Bronchial epithelial cell (primary cell): ENCODE measurements at regions not wholly inside any gene's neighbourhood (a gene's known extent, or its start where the extent isn't known, plus 50 kb on each side); places are given as distances from the start of the nearest gene placed in this dataset.

ENCODE experiments used
- DNase-seq: peaks from one replicate; pipeline ENCODE4 v3.0.0-alpha.2; 2010; ENCODE audit warnings: low read depth
- FAIRE-seq: peaks from 2 replicates; lab custom pipeline; 2011; peaks lifted over from hg19 to GRCh38; lab: Jason Lieb, UNC
- H3K27me3 ChIP-seq: 2 replicates; pipeline ENCODE4 v1.5.1; 2011; ENCODE audit warnings: low read length; ENCODE audit not compliant: control insufficient read depth, insufficient read depth
- H3K36me3 ChIP-seq: 2 replicates; pipeline ENCODE4 v1.5.1; 2011; ENCODE audit warnings: low read length; ENCODE audit not compliant: control insufficient read depth, insufficient read depth
- H3K4me3 ChIP-seq: 2 replicates; pipeline ENCODE4 v1.5.1; 2011; ENCODE audit warnings: mild to moderate bottlenecking, low read depth, low read length, control low read depth
- TF ChIP-seq, protein P1 (sequence below): IDR thresholded peaks from 2 replicates; pipeline ENCODE4 v1.5.1; 2011; ENCODE audit warnings: mild to moderate bottlenecking, moderate library complexity, low read length, control low read depth, inconsistent platforms; ENCODE audit not compliant: insufficient read depth, severe bottlenecking

DNA sequence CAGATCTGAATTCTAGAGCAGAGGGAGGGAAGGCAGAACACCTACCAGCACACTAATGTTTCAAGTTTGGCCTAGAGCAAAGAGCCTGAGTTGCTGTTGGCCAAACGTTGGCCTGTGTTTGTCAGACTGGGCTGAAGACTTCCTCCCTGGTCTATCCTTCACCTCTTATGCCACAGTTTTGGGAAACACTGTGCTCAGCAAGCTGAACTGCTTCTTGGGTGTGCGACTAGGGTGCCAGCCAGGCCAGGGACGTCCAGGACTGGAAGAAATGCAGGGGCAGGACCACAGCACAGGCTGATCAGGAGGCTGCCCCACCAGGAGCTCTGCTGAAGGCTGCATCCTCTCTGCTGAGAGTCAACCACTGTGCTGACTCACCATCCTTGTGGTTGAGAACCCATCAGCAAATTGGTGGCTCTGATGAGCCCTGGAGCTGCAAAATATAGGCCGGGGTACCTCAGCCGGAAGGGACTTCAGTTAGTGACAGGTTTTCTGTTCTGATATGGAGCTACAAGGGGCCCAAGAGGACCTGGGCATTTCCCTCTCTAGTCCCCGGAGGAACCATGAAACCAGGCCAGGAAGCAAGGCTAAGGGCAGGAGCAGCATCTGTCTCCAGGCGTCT lies 131.6 kb upstream of the RASGRP1 start:
- DNase-seq = no peak
- peak; percentile 43 for FAIRE-seq
- Histone ChIP-seq H3K27me3 (no peaks in the 10 kb centered on the region), H3K4me3 (no peak overlapping the region), H3K36me3 (no peaks in the 10 kb centered on the region)
- TF ChIP-seq, protein P1, sequence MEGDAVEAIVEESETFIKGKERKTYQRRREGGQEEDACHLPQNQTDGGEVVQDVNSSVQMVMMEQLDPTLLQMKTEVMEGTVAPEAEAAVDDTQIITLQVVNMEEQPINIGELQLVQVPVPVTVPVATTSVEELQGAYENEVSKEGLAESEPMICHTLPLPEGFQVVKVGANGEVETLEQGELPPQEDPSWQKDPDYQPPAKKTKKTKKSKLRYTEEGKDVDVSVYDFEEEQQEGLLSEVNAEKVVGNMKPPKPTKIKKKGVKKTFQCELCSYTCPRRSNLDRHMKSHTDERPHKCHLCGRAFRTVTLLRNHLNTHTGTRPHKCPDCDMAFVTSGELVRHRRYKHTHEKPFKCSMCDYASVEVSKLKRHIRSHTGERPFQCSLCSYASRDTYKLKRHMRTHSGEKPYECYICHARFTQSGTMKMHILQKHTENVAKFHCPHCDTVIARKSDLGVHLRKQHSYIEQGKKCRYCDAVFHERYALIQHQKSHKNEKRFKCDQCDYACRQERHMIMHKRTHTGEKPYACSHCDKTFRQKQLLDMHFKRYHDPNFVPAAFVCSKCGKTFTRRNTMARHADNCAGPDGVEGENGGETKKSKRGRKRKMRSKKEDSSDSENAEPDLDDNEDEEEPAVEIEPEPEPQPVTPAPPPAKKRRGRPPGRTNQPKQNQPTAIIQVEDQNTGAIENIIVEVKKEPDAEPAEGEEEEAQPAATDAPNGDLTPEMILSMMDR = no peak

DNA sequence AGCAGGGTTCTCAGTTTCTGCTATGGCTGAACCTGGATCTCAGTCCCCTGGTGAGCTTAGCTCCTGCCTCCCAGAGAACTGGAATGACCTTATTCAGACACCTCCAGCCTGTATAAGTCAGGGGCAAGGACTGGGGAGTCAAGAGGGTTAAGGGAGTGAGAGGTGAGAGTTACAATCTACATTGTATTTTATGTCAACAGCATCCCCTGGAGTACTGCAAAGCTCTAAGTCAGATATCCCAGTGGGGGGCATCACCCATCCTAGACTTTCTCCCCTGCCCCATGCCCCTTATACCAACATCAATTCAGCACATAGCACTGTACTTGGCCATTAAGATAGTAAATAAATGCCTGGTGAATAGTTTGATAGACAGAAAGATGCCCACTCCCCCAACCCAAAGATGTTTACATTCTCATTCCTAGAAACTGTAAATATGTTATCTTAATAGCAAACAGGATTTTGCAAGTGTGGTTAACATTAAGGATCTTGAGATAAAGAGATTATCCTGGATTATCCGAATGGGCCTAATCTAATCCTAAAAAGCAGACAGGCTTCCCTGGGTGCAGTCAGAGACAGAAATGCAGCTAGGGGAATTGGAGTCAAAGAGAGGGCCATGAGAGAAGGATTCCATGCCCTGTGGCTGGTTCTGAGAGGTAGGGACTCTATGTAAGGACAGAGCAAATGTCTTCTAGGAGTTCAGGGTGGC lies 132.3 kb upstream of the RASGRP1 start:
- no peak for FAIRE-seq
- TF ChIP-seq, protein P1 = no peak
- Histone ChIP-seq H3K36me3 (no peaks in the 10 kb centered on the region), H3K27me3 (no peaks in the 10 kb centered on the region), H3K4me3 (no peak overlapping the region)
- DNase-seq = no peak

DNA sequence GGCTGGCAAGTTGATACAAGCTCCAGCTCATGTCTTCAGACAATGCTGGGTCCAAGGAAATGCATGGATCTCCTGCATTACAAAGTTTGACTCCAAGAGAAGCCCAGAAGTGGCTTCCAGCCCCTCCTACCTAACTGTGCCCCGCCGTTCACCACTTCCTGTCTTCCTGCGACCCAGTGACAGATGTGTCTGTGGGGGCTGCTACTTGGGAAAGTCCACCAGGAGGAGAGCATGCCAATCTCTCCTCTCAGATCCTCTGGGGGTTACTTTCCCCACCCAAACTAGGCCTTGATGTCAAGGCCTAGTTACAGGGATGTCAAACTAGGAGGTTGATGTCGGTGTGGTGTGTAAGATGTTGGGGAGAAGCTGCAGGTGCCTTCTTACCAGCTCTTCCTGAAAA lies 133.6 kb upstream of the RASGRP1 start:
- FAIRE-seq (no peak), DNase-seq (no peak)
- TF ChIP-seq, protein P1 = no peak
- Histone ChIP-seq H3K27me3 (no peaks in the 10 kb centered on the region), H3K4me3 (no peak overlapping the region), H3K36me3 (no peaks in the 10 kb centered on the region)

DNA sequence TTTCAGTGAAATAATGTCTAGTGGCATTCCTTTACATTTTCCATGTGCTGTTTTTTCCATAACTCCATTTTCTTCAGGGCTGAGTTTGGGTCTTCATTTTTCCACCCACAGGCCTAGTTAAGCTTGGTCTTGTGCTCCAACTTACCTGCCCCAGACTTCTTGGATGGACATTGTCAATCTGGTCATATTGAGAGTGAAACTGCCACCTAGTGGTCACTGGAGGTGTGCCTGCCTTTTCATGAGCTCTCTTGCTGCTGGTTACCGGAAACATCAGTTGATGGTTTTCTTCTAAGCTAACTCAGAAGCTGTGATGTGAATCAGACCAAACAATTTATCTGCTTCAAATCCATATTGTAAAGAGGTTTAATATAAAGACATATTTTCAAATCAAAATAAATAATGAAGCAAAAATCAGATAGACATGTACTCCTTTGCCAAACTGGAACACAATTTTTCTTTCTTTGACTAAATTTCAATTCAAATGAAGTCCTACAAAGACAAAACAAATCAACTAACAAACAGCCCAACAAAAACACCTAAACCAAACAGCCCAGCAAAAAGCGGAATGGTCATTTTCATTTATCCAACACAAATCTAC lies 135.1 kb upstream of the RASGRP1 start:
- Histone ChIP-seq H3K27me3 (no peaks in the 10 kb centered on the region), H3K36me3 (no peaks in the 10 kb centered on the region), H3K4me3 (no peak overlapping the region)
- TF ChIP-seq, protein P1 = peak; percentile 84
- peak; percentile 67 for DNase-seq
- FAIRE-seq = peak; percentile 86

DNA sequence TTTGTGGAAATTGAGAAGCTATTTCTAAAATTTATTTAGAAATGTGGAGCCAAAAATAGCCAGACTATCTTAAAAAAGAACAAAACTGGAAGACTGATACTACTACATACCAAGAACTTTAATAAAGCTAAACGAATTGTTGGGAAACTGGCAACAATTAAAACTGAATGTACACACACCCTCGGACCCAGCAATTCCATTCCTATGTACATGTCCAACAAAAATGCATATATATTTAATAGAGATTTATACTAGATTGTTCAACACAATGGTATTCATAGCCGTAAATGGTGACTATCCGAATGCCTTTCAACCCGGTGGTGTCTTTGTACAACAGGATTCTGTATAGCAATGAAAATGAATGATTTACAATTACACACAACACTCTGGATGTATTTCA lies 136.5 kb upstream of the RASGRP1 start:
- TF ChIP-seq, protein P1 = no peak

More for the DNA sequence above, 136.5 kb upstream of the RASGRP1 start:
- FAIRE-seq (no peak), DNase-seq (no peak)
- Histone ChIP-seq H3K27me3 (no peaks in the 10 kb centered on the region), H3K4me3 (no peak overlapping the region), H3K36me3 (no peaks in the 10 kb centered on the region)
